NCI-H510A (cell line): ENCODE measurements at regions not wholly inside any gene's neighbourhood (a gene's known extent, or its start where the extent isn't known, plus 50 kb on each side); places are given as distances from the start of the nearest gene placed in this dataset.
"Not testable (repeated sequence)": the region's sequence is repeated elsewhere in the genome, so short reads cannot be mapped to it uniquely, and the experiment has no call there.

Experiments
- DNase-seq: peaks from one replicate; lab custom pipeline; 2025; lab: John Stamatoyannopoulos, UW

DNA sequence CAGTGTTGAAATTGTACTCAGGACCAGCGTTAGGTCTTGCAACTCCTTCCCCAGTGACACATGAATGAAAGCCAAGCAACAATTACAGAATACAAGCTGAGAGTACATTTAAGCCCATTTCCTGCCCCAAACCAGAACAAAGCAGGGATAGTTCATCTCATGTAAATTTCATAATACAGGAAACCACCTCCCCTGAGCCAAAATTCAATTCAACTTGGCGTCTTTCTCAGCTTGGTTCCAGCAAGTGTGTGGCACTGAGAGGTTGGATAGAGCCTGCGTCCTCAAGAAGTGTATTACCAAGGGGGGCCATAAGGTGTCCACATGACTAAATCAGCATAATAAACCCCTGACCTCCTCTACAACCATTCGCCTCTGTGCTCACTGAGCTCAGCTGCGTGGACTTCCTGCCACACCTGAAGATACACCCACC is 278.9 kb upstream of the CRY1 start:
- DNase-seq, result no peak

DNA sequence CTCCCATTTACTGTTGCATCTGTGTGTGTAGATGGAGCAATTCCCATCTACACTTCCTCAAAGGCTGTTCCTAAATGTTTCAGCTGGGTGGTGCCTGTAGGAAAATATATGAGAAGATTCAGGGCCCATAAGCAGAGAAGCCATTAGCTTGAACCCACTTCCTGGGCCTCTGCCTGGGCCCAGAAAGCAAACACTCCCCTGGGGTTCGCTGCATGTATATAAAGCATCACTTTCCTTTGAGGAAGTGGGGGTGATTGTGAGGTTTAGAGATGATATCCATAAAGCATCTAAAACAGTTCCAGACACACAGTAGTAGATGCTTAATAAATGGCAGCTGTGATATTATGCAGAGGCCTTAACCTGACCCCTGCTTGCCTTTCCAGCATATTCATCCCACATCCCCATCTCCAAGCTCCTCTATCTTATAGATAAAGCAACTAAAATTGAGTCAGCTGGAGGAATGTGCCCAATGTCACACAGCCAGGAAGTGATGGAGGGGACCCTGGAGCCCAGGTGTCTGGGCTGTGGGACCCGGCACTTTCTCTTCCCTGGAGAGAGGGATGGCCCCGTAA is 280.0 kb upstream of the CRY1 start:
- no peak for DNase-seq

DNA sequence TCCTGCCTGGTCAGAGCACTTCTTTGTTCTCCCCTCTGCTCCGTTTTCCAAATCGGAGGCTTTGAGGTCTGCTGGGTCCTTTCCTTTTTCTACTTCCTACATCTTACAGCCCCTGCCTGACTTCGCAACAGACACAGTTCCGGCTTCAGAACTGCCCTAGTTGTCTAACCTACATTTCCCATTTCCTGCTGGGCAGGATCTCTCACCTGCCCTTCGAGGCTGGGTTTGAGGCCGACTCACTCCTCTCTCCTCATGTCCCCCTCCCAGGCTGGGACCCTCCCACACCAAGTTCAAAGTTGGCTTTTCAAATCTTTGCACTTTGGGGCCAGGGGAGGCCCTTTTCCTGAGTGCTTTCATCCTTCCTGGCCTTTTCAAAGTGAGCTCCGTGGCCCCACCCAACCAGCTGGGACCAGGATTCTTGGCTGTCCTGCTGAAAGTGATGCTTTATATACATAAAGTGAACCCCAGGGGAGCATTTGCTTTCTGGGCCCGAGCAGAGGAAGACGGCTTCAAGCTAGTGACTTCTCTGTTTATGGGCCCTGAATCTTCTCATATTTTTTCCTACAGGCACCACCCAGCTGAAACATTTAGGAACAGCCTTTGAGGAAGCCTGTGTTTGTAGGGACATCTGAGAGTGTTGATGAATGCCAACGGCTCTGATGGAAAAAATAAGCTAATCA is 281.0 kb upstream of the CRY1 start:
- DNase-seq, result no peak

DNA sequence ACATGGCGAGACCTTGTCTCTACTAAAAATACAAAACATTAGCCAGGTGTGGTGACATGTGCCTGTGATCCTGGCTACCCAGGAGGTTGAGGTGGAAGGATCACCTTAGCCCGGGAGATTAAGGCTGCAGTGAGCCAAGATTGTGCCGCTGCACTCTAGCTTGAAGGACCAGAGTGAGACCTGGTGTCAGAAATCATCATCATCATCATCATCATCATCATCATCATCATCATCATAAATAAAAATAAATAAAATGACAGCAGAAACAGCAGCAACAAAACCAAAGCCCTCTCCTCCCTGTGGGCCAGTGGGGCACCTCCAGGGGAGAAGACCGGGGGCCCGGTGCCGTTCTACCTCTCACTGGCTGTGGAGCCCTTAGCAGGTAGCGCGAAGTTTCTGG is 281.9 kb upstream of the CRY1 start:
- no peak for DNase-seq

DNA sequence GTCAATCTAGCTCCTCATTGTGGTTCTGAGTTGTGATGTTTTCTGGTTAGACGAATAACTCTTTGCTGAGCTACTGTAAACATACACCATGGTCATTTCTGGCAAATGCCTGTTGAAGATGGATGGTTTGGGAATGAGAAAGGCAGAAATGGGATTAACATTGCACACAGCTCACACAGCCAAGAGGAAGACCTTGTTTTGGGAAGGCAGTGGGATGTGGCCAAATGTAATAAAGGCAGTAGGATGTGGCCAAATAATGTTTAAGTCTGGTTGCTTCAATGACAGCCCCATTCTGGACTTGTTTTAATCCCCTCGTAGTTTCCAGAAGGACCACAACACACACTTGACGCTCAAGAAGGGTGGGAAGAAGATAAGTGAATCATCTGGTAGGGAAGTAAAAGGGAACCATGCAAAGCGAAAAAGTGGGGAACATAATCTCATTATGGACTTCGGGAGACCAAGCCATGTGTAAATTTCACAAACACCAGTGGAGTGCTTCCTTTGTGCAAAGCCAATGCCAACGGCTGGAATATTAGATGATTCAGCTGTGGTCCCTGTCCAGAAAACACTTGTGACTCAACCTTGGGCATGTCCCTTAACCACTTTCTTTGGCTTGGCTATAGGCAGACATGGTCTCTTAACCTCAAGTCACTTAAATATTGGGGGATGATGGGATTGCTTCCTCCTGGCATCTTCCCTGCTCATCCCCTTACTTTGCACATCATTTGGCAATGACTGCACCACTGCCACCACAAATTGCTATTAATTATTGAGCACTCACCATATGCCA is 284.4 kb upstream of the CRY1 start:
- DNase-seq, result no peak

DNA sequence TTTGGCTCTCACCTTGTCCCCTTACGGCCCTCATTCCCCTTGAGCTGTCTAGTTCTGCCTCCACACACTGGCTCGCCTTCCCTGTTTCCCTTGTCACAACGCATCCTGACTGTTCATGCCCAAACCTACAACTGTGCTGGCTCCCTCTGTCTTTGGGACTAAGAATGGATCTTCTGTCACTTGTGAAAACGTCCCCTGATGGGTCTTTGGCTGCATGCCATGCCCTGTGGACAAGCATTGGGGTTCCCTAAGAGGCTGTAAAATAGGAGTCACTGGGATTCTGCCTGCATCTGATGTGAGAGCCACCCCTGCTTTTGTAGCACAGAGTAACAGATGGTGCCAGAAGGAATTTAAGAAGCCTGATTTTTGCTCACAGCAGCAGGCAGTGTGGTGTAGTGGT is 285.3 kb upstream of the CRY1 start:
- no peak for DNase-seq

DNA sequence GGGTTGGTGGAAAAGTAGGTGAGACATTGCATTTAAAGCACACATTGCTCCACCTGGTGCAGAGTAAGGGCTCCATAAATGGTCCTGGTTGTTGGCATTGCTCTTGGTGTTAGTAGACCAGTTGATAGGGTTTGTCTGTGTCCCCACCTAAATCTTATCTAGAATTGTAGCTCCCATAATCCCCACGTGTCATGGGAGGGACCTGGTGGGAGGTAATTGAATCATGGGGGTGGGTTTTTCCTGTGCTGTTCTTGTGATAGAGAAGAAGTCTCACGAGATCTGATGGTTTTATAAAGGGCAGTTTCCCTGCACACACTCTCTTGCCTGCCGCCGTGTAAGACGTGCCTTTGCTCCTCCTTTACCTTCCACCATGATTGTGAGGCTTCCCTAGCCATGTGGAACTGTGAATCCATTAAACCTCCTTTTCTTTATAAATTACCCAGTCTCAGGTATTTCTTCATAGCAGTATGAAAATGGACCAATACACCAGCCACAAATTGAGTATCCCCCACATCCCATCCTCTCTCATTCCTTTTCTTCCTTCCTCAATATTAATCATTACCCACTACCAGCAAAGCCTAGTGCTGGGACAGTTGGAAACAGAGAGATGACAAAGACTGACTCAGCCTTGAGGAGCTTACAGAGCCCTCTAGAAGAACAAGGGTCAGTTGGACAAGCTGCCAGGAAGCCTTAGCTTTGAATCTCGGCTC is 285.9 kb upstream of the CRY1 start:
- DNase-seq, result not testable (repeated sequence)

DNA sequence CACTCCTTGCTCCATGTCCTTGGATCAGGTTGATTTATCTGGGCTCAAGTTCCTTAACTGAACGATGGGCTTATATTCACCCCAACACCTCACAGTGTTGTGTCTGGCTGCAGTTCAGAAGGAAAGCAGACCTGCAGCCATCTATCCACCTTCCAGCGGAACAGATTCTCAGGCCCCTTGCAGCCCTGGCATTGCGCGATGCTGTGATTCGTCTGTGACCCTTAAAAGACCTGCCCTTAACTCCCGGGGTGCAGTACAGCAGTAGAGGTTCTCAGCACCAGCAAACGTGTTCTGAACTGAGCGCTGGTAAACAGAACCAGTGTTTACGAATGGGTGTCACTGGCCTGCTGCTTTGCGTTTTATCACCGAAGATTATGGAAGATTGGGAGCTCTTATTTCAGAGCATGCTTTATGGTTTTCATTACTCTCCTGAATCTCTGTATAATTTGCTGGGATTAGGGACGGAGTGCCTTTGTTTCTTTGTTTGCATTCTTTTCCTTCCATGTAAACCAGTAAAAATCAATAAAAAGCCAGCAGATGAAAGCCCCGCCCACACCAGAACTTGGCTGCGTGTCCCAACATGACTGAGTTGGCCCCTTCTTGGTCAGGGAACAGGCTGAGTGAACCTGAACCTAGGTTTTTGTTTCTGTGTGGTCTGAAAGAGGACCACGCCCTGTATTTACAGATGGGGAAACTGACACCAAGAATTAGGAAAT is 286.7 kb upstream of the CRY1 start:
- peak; percentile 18 for DNase-seq

DNA sequence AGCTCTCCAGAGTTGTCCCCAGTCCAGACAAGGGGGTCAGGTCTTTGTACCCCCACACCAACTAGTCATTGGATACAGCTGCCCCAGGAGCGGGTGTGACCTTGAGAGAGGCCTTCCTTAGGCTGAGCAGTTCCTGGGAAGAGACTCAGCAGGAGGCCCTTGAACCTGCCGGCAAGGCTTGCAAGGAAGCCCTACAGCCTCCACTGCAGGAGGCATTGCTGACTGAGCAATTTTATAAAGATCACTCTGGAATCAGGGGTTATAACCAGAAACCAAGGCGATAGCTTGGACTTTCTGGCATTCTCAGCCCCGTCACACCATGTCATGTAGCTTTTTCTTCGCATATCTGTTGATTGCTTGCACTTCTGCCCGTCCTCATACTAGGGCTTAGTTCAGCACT is 291.3 kb upstream of the CRY1 start:
- DNase-seq, result no peak

DNA sequence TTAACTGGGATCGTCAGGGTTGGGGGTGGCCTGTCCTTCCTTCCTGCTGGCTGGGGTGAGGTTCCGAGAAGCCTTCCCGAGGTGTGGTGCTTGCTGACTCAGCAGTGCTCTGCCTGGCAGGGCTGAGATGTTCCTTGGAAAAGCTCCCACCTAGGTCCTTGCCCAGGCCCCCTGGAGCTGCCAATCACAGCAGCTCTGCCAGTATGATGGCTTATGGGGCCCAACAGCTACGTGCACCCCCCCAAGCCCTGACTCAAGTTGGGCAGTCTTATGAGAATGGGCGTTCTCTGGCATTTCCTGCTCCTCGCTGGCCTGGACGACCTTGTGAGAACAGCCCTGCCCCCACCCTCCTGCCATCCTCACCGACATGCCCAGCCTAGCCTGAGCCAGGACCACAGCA is 292.2 kb upstream of the CRY1 start:
- no peak for DNase-seq

DNA sequence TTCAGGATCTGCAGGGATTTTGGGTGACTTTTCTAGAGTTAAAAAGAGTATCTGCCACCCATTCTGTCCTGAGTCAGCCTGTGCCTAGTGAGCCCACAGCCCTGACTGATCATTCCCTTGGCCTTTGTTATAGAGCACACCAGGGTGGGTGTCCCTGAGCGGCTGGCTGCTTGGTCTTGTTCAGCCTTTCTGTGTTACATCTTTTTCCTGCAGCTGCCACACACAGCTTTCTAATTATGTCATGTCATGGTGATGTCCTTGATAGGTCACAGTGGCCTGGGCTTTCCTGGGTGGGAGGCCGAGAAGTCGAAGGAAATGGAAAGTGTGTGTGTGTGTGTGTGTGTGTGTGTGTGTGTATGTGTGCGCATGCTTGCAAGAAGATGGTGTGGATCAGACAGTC is 293.2 kb upstream of the CRY1 start:
- no peak for DNase-seq

DNA sequence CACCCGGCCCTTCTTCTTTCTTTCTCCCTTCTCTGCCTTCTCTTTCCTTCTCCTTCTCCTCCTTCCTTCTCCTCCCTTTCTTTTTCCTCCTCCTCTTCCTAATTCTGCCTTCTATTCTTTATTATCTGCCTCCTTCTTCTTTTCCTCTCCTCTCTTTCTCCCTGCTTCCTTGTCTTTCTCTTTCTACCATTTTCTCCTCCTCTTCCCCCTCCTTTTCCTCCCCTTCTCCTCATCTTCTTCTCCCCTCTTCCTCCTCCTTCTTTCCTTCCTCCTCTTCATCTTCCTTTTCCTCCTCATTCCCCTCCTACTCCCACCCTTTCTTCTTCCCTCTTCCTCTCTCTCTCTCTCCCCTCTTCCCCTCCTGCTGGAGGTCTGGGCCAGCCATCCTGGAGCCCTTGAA is 294.9 kb upstream of the CRY1 start:
- no peak for DNase-seq

DNA sequence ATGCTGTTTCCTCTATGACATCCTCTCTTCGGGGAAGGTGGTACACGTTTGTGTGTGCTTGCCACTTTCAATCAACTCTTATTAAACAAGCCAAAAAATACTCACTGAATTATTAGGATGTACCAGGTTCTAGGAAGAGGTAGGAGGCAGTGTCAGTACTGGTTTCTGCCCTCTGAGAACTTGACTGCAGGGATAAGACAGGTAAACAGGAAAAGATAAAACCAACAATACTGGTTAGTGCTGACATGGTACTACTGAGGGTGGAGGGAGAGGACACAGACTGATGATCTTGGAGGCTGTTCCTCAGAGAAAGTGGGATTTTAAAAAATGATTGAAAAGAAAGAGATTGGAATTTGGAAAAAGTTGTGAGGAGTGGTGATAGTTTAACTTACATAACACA is 295.2 kb upstream of the PWP1 start:
- no peak for DNase-seq

DNA sequence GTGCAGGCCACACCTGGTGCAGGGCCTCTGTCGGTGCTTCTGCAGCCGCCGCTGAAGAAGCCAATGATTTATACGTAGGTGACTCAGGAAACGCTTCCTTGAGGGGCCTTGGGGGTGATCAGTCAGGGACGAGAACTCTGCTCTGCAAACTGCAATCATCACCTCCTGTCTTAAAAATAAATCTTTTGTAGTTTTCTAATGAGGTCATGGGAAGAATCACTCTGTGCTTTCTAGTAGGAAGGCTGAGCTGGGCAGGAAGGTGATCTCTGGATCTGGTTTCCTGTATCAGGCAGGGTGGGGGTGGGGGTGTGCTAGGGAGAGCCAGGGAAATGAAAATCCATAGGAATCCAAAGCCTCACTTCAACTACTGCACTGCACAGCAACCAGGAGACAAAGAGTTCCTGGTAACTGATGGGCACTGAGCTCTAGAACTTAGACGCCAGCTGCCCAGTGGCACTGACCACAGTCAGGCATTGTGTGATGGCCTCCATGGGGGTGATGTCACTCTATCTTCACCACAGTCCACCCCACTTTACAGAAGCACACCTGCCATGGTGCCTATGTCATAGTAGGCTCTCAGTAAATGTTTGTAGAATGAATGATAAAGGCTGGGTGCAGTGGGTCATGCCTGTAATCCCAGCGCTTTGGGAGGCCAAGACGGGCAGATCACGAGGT is 292.4 kb upstream of the PWP1 start:
- DNase-seq, result no peak

DNA sequence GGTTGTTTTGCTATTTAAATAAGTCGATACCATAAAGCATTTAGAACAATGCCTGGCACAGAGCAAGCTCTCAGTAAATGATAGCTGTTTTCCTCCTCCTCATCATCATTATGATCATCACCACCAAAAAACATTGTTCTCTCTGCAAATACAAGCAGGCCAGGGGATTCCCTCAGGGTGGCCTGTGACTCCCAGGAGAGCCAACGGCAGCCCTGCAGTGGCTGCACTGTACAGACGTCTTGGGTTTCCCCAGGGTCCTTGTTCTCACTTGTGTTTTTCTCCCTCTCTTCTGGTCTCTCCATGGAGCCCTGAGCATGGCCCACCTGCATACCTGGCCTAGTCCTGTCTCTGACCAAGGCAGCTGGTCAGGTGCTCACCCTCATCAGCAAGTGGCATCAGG is 290.9 kb upstream of the PWP1 start:
- no peak for DNase-seq

DNA sequence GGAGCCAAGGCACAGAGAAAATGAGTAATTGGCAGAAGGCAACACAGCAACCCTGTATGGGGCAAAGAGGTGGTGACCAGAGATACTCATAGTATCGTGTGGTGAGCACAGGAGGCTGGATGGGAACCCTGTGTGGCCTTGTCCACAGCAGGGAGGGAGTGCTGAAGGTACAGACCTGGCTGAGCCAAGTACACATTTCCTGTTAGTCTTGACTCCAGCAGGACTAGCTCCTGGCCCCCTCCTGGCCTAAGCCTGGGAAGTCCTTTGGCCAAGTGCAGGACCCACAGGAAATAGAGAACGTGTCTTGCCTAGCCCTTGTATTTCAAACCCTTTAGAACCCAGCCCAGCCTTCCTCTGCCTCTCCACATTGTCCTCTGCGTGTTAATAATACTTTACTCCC is 289.8 kb upstream of the PWP1 start:
- no peak for DNase-seq

DNA sequence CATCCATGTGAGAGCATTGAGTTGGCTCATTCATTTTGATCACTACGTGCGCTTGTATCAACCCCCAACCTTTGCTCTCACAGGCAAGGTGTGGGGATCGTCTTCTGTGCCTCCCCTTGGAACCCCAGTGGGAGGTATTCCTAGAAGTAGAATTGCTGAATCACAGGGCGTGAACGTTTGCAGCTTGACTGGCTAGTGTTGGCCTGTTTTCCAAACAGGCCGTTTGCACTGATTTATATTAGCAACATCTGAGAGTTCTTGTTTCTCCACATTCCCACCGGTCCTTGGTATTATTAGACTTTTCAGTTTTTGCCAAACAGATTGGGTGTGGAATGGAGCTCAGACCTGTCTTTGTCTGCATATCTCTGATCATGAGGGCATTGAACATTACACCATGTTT is 288.6 kb upstream of the PWP1 start:
- DNase-seq, result no peak

DNA sequence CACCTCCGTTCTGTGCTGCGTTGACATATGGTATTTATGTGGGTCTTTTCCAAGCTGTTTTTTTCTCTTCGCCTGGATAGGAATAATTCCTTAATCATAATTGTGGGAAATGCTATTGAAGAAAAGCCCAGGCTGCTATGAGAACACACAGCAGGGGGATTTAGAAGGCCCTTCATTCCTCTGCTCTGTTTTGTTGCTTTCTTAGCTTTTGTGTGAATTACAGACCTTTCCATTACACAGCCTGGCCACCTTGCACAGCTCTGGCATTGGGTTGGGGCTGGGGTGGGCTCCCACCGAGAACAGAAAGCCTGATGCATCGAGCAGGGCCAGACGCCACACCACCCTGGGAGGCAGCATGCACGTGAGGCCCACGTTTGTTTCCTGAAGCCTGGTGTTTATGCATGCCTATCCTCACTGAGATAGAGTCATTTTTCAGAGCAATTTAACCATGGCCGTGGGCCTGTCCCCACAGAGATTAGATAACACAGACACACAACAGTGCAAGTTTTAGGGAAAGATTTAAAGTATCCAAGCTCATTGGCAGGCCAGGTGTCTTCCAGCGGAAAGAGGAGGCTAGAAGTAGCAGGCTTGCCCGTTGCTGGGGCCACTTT is 287.6 kb upstream of the PWP1 start:
- DNase-seq, result no peak

DNA sequence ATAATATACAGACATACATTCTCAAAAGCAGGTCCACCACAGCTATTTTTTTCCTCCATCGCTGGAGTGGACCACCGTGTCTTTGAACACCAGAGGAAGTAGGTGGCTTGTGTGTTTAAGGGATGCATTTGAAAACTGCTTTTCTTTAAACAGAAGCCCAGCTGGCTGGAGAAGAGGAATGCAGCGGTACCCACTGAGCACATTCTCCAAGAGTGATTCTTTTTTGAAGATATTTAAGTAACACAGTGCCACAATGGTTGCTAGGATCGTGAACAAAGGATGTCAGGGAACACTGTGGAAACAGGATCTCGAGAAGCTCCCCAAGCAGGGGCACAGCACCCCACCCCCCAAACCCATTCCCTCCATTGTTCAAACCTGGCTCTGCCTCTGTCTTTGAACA is 286.6 kb upstream of the PWP1 start:
- no peak for DNase-seq

DNA sequence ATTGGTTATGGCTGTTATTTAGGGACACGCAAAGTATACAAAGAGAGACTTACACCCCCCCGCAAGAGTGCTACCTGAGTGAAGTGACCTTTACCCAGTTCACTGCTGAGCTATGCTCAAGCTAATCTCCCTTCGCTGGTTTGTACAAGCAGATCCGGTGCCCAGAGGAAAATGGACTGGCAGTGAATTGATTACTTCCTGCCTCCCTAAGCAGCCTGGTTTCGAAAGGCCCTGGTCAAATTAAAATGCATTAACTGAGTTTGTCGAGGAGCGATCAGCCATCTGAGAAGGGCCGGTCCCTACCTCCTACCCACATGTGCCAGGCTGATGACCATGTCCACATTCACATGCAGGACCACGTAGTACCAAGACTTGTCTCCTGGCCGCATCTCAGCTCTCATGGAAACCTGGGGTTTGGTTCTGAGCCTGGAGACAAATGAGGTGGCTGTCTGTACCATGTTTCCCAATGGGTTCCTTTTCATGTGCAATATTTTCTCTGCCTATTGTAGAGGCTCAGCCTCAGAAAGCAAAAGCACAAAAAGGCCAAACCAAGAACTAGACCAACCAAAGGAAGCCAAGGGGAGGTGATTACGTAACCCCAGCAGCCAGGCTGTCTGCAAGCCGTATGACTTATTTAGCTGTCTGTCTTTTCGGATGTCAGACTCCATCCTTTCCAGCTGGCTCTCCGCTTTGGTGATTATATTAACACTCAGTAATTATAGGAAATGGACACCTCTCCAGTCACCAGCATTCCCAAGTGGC is 284.7 kb upstream of the PWP1 start:
- DNase-seq, result no peak
